ENCODE measurements at regions not wholly inside any gene's neighbourhood (a gene's known extent, or its start where the extent isn't known, plus 50 kb on each side); places are given as distances from the start of the nearest gene placed in this dataset.

DNA sequence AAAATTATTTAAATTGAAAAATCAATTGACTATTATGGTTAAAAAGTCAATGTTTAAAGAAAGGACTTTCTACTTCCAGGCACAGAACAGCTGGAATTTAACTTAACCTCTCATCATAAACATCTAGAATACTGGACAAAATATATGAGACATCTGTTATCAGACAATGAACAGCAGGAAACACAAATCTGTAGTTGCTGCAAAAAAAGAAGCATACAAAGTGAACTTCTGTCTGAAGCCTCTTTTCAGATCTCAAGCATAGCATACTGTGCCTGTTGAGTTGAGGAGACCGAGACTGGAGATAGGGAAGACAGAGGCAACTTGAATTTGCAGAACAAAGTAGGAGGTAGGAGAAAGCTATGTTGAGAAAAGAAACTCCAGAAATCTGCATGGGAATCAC, 140.0 kb upstream of the CBLB start:
- no peak for TF ChIP-seq CTCF (IDR thresholded peaks at IDR 0.05; ENCODE audit: low read length)
- TF ChIP-seq EZH2 (IDR thresholded peaks at IDR 0.05; ENCODE audit: borderline replicate concordance, low read length): no peak

All from OCI-LY1 (cell line).